GM18909 (cell line): ENCODE measurements at regions not wholly inside any gene's neighbourhood (a gene's known extent, or its start where the extent isn't known, plus 50 kb on each side); places are given as distances from the start of the nearest gene placed in this dataset.

ENCODE experiments used
- ATAC-seq: cut with Tn5 transposase; IDR thresholded peaks from one replicate; pipeline ENCODE4 v1.9.1; 2021; ENCODE audit warnings: mild to moderate bottlenecking; ENCODE audit not compliant: unreplicated experiment, poor library complexity

DNA sequence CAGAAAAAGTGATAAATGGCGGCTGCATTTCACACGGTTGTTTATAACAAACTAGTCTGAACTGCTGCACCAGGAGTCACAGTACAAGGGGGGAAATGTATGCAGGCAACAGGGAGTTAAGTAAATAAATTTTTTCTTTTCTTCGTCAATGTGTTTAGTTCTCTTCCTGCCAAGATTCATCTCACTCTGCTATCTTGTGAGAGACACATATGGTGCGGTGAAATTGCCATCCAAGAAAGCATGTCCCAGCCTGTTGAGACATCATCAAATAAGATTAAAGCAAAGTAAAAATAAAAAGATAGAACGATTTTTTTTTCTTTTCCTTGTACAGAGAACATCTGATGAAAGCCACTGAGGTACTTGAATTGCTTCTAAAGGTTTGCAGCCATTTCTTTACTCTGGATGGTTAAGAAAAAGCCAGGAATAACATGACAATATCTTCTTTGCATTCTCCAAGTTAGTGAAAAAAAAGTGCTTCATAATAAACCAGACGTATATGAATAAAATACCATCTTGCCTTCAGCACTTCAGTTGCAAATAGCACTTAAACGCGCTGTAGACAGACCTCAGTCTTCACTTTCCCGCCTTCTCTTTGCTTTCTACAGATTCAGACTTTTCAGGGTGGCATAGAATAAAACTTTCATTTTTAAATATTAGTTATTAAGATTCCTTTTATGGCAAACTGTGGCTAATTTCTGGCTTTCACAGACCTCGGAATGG, 506.2 kb upstream of the ZFHX3 start:
- ATAC-seq, result no peak

DNA sequence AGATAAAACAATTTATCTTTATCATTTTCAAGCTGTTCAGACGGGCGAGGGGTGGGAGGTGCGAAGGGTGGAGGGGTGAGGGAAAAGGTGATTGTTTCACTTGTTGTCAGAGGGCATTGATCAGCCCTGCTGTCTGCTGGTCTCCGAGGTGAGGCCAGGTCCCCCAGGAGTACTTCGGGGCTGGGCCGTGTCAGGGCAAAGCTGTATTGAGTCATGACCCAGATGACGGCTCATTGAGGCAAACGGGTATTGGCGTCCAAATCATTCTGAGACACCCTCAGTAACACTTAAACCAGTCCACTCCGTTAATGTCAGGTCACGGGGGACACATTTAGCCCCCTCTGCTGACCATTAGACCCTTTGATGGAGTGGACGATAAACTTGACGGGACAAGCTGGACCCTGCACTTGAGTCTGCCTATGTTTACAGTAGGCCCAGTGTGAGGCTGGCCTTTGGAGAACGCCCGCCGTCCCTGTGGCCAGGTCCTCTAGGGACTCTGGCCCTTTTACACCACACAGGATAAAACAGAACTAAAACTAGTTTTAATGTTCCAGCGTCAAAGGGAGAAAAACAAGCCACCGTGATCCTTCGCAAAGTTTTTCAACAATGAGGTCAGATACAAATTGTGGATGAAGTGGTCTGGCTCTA, 502.2 kb upstream of the ZFHX3 start:
- ATAC-seq, result no peak

DNA sequence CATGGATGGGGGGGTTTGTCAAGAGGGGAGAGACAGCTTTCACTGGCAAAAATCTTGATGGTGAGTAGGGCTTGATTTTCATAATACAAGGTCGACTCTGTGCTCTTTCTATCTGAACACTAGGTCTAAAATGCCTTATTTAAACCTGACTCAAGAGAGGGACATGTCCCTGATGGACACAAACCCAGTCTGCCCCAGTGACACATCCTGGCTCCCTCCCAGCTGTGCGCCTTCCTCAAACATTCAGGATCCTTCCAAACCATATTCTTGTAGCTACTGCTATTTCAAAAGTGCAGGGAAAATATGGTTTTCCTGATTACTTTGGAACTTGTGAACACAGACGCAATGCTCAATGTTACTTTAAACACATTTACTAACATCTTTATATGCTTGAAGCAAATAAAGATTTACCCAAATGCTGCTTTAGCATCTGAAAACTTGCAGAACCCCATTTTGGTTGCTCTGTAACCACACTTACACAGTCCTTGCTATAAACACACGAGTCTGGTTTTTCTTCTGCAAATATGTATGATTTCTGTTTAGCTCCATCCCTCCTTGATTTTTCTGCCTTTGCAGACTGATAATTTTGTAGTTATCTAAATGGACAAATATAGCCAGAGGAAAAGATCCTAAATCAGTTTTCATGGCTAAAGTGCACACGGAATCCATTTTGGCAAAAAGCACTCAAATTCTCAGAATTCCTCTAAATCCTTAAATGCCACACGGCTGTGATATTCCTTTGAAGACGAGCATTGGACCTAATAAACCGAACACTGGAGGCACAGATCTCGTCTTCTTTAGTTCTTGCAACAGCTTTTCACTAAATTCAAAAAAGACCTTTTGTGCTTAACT, 499.9 kb upstream of the ZFHX3 start:
- ATAC-seq, result no peak

DNA sequence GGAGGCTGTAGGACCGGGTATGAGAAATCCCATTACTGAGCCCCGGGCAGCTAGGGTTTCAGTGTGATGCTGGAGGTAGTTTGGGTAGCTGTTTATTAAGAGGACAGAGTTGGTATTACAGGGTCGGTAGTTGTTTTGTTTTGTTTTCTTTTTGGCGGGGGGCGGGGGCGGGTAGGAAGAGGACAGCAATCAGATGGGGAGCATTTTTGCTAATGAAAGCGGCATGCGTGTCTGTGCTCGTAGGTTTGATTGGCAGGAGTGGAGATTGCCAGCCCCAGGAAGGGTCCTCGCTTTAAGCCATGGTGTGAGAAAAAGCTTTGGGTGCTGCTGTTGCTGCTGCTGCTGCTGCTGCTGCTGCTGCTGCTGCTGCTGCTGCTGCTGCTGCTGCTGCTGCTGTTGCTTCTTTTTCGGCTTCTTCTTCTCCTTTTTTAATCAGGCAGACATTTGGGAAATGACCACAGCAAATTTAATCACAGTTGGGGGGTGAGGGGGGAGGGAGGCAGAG, 498.5 kb upstream of the ZFHX3 start:
- ATAC-seq, result no peak

DNA sequence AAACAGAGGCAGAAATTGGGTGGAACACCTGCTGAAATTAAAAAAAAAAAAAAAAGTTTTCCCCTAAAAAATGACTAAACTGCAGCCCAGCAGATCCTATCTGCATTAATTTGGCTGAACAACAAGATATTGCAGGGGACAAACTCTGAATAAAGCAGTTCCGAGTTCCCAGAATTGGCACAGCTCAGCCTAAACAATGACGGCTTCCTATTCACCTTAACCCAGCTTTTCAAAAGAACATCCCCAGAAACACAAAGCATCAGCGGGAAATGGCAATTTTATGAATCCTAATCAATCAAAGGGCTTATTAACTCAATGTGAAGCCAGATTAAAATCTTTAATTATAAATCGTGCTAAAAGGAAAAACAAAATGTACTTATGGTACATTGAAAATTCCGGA, 497.8 kb upstream of the ZFHX3 start:
- ATAC-seq, result no peak

DNA sequence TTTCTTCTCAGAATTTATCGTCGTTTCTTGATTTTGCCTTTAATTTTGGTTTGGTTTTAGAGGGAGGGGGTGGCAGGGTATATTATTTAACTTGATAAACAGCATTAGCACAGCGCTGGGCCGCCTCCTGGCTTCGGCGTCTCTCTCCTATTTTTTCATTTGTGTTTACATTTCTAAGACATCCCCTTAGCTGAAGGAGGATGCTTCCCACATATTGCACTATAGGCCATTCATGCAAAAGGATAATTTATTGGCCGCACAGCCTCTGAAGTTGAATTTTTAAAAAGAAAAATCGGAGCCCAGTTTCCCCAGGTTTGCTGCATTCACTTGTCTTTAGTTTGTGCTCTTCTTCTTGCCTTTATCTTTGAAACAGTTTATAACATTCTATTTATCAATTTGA, 497.4 kb upstream of the ZFHX3 start:
- no peak for ATAC-seq

DNA sequence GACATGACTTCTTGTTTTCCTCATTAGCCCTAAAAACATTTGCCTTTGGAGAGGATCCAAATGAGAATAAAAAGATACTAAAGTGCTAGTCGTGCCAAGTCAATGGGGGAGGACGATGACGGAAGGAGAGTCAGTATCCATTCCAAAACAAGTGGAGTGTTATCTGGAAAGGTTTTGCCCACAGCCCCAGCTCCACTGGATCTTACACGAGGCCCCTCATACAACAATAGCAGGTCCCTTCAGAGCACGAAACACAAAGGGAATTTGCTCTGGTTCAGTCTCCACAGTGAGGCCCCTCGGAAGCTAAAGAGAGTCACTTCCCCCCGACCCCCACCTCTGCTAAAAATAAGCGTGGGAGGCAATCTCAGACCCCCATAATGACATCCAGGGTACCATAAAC, 496.9 kb upstream of the ZFHX3 start:
- no peak for ATAC-seq

DNA sequence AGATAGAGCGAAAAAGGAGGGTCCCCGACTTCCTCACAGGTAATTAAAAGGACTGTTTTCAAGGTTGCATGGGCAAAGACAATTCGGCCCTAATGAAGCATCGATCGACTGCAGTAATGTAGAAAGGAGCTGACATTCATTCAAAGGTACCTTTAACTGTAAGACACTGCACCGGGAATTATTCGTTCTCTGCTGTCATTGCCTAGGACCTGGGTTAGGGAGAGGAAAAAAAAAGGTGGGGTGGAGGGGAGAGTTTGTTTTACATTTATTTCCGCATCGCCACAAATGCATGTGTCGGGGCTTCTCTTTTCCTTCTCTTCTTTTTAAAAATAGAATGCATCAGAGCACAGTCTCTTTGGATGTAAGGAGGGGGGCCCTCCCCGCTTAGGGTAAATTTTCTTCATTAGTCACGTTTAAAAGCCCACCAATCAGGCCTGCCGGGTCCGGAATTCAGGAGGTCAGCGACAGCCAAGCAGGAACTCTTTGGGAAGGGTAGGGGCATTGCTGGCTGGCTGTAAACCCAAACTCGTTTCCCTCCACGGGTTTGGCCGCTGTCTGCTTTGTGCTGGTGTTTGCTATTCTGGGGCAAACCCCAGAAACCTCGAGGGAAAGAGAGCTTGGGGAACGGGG, 496.2 kb upstream of the ZFHX3 start:
- no peak for ATAC-seq

DNA sequence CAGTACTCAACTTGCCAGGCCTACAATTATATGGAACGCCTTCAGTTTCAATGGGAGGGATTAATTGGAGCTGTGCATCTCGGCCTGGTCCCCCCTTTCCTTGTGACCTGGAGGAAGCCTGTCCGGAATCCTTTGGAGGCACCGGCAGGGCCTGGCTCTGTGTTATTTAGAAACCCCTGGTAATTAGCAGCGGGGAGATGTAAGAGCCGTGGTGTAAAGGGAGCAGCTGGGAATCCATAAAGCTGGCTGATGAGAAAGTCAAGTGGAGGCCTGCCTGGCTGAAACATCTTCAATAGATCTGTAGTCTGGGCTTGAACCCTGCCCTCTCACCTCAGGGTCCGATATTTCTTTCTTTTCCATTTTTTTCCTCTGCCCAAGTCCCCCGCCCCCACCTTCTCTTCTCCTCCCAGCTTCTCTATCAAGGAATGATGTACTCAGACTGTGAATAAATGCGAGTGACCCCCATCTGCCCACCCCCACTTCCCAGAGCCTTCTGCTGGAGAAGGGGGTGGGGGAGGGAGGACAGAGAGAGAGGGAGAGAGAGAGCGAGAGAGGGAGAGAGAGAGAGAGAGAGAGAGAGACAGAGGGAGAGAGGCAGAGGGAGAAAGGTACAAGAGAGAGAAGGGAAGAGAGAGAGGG, 495.5 kb upstream of the ZFHX3 start:
- no peak for ATAC-seq

DNA sequence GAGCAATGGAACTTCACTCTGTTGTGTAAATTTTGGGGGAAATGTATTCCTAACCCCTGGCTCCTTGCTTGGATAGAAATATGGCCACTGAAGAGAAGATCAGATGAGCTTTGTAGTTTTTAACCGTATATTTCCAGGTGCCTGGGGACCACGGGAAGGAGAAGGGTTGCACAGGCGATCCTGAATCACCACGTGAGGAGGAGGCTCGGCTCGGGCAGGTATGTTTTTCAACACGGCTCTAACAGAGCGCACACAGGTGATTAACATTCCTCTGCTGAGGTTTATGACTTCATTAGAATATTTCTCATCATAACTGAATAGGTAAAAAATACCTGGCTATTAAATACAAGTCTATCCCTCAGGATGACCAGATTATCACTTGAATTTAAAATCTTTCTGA, 495.0 kb upstream of the ZFHX3 start:
- no peak for ATAC-seq

DNA sequence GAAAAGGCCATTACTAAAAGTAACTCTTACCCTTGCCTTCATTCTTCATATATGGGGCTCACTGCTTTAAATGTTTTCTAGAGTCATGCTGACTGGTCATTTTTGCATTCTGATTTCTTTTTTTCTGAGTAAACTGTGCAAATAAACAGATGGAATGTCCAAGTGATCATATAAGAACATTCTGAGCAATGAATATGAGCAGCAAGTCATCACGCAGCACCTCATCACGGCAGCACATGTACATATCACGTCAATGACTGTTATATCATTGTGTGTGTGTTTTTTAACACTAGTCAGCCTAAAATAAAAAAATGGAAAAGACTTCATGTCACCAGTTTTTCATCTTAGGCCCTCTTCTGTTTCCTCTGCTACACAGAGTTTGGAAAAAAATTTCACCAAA, 490.0 kb upstream of the ZFHX3 start:
- ATAC-seq, result no peak

DNA sequence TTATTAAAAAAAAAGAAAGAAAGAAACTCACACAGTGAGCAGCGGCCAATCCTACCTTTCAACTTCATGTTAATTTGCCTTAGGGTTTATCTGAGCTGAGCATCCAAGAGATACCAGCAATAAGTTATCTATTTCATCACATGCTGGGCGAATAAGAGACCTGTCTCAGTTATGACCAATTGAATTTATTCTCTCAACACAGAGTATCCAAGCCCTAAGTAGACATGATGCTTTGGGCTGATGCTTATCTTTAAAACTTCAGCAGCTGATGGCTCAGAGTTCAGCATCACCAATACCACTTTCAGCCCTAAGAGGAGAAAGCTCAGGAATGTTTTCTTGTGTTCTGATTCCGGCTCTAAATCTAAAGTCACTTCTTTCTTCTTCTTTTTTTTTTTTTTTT, 489.0 kb upstream of the ZFHX3 start:
- no peak for ATAC-seq

DNA sequence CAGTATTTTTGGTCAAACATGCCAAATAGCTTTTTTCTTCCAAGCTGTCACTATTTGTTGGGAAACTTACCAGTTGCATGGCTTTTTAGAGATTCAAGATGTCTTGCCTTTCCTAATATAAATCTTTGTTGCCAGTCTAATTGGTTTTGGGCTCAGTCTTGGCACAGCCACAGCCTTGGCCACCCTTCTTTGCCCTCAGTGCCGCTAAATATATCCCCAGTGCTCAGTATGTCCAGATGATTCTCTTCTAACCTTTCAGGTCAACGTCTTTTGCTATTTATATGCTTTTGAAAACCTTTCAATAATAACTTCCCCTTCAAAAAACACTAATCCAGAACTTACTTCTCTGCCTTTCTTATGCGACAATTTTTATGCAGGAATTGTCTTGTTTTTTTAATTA, 483.1 kb upstream of the ZFHX3 start:
- no peak for ATAC-seq

DNA sequence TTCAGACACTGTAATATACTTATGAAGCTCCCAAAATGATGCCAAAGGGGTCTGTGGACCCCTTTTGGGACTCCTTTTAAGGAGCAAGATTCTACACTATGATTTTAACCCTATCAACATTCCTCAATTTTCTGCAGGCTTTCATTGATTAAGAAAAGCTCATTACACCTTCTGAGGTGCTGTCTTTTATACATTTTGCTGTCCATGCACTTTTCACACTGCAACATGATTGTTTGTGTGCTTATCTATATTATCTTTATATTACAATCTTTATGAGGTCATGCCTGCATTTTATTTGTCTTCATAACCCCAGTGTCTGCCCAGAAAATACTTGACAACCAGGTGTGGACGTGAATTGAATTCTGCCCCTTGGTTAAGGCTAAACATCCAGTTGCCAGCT, 482.6 kb upstream of the ZFHX3 start:
- ATAC-seq, result no peak

DNA sequence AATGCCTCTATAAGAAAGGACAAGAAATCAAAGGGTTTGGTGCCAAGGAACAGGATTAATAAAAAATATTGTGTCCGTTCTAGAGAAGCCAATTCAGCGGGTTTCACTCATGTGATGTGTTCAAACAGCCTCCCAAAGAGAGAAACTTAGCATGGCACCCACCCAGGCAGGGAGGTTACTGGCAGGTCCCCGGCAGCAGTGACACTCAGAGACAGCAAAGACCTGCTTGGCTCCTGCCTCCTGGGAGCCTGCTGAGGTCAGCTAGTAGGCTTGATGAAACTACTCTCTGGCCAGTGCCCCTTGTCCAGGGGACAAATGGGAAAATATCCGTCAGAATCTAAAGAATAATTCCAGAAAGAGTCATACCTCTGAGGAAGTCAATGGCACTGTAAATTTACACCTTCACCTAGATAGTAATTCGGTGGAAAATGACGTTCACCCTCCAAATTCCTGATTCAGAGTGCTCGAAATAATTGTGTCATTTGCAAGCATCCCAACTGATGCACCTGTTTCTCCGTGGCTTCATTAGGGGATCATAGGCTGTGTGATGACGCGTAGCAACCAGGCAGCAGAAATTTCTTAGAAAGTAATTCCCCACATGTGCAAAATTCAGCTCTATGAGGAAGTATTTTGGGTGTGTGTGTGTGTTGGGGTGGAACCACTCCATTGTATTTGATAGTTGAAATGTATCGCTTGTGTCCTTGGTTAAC, 481.5 kb upstream of the ZFHX3 start:
- ATAC-seq, result no peak

DNA sequence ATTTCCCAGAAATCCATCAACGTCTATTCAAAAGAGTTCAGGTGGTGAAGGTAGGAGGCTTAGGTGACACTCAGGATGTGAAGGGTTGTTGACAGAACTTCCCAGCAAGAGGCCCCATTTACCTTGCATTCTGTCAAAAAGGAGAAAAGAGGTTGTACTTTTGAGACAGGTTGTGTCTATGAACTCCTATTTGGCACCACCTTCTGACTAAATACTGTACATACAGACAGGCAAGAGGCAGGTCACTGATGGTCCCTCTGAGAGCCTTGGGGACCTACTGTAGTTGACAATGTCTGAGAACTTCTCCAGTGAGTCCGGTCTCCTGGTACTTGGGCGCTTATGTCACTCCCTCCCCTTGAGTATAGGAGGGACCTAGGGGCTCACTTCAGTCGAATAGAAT, 479.3 kb upstream of the ZFHX3 start:
- no peak for ATAC-seq

DNA sequence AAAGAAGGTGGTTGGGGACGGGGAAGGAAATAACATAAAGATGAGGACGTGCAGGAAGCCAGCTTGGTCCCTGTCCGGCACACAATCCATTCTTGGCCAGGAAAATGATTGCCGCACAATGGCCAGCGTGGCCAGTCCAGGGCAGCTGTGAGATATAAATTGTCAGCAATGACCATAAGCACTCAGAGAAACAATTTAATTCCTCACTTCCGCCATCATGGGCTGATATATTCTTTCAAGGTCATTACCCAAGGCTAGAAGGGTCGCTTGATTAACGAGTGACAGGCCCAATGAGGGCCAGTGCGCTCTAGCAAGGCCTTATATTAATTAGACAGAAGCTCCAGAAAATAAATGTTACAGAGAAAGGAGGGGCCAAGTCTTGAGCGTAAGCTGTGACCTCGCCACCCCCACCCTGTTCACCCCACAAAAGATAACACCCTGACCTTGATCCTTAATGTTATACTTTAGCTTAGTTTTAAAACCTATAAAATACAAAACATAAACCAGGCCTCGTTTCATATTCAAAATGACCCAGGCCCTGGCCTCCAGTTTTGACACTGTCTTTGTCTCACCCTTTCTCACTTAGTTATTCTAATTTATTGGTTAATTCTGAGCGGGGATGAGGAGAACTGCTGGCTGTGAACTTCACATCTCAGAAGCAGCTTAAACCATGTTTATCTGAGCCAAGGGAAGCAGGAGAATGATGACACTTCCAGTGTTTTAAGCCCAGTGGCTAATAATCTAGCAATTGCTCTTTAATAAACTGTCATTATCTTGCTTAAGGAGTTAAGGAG, 478.3 kb upstream of the ZFHX3 start:
- no peak for ATAC-seq

DNA sequence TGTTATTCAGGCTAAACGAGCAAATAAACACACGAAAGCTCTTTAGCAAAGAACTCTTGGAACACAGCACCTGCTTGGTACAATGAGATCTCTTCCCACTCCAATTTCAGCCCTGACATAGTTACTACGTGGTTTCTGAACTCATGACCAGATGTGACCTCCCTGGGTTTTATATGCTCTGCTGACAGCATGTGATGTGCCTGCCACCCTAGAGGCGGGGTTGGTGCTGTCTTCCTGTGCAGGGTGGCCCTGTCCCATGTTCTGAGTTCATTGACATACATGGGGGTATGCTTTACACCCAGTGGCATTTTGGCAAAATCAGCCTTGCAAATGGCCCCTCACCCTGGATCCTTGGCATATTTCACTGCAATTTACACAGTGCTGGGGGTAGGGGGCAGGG, 475.3 kb upstream of the ZFHX3 start:
- no peak for ATAC-seq

DNA sequence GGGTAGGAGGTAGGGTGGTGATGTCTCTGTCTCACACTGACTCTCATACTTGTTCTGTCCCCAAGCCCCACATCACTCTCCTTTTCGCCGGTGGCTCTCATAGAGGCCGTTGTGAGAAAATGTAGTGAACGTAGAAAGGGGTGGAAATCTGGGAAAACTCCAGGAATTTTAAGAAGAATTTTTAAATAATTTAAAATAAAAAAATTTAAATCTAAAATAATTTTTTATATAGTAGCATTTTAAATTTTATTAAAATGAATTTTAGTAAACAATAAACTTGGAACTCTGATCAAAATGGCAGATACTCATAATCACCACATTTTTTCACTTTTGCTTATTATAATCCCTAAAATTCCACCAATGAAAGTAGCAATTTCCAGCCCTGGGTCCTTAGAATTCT, 473.6 kb upstream of the ZFHX3 start:
- ATAC-seq, result no peak
